Esophagus muscularis mucosa (tissue), 4 donors: ENCODE measurements at regions not wholly inside any gene's neighbourhood (a gene's known extent, or its start where the extent isn't known, plus 50 kb on each side); places are given as distances from the start of the nearest gene placed in this dataset.

Experiments
- EP300 ChIP-seq: sonication (generic); formaldehyde crosslinking; IDR thresholded peaks from one replicate; pipeline ENCODE4 v1.6.1; 2017; ENCODE audit warnings: antibody characterized with exemption
- POLR2AphosphoS5 ChIP-seq, 2 donors: sonication (generic); formaldehyde crosslinking; IDR thresholded peaks; one replicate each; pipeline ENCODE4 v1.6.1; 2017; ENCODE audit warnings: antibody characterized with exemption in 2 of 2
- TF ChIP-seq, protein P1 (sequence below), 3 experiments: fragments of 200-600 bp in 2 of 3; fragments of 450-650 bp in 1 of 3; sonication (generic) in 2 of 3; IDR thresholded peaks; one replicate each; pipeline ENCODE4 v1.5.1; 2017 to 2019; ENCODE audit warnings: antibody characterized with exemption in 3 of 3, mild to moderate bottlenecking in 2 of 3, moderate library complexity in 1 of 3

DNA sequence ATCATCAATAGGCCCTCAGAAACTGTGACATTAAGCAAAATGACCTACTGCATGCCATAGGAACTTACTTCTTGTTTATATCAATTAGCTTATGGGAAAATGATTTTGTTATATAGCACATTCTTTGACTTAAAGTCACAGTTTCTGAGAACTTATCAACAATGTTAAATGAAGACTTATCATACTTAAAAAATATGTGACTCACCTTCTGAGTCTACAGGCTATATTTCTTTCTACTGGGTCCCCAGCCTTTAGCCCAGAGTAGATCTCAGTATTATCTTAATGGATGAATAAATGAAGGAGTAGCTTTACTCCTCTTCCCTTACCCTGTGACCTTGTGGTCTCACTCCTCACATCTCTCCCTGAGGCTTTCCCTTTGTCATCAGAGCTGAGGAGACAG is 180.2 kb downstream of the MAFB start:
- TF ChIP-seq POLR2AphosphoS5 (IDR thresholded peaks at IDR 0.05) (no peak), EP300 (no peak)
- TF ChIP-seq, protein P1, sequence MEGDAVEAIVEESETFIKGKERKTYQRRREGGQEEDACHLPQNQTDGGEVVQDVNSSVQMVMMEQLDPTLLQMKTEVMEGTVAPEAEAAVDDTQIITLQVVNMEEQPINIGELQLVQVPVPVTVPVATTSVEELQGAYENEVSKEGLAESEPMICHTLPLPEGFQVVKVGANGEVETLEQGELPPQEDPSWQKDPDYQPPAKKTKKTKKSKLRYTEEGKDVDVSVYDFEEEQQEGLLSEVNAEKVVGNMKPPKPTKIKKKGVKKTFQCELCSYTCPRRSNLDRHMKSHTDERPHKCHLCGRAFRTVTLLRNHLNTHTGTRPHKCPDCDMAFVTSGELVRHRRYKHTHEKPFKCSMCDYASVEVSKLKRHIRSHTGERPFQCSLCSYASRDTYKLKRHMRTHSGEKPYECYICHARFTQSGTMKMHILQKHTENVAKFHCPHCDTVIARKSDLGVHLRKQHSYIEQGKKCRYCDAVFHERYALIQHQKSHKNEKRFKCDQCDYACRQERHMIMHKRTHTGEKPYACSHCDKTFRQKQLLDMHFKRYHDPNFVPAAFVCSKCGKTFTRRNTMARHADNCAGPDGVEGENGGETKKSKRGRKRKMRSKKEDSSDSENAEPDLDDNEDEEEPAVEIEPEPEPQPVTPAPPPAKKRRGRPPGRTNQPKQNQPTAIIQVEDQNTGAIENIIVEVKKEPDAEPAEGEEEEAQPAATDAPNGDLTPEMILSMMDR (IDR thresholded peaks at IDR 0.05): no peak
